ENCODE measurements at regions not wholly inside any gene's neighbourhood (a gene's known extent, or its start where the extent isn't known, plus 50 kb on each side); places are given as distances from the start of the nearest gene placed in this dataset.

DNA sequence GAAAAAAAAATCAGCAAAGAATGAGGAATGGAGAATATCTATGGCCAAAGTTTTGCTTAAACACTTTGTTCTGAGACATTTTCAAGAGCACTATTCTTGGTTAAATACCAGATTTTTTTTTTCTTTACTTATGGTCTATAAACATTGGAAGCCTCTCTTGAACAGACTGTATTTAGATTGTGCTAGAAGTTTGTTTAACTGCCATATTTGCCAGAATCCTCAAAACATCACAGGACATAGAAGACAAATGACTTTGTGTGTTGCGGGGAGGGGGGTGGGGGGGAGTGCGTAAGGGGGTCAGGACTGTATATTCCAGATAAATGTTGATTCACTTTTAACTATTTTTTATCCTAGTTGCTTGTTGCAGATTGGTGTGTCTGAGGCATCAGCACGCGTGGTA, 262.0 kb downstream of the MEIS1 start:
- no peak overlapping the region for H3K9ac ChIP-seq
- TF ChIP-seq, protein P1, sequence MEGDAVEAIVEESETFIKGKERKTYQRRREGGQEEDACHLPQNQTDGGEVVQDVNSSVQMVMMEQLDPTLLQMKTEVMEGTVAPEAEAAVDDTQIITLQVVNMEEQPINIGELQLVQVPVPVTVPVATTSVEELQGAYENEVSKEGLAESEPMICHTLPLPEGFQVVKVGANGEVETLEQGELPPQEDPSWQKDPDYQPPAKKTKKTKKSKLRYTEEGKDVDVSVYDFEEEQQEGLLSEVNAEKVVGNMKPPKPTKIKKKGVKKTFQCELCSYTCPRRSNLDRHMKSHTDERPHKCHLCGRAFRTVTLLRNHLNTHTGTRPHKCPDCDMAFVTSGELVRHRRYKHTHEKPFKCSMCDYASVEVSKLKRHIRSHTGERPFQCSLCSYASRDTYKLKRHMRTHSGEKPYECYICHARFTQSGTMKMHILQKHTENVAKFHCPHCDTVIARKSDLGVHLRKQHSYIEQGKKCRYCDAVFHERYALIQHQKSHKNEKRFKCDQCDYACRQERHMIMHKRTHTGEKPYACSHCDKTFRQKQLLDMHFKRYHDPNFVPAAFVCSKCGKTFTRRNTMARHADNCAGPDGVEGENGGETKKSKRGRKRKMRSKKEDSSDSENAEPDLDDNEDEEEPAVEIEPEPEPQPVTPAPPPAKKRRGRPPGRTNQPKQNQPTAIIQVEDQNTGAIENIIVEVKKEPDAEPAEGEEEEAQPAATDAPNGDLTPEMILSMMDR (IDR thresholded peaks at IDR 0.05) = no peak
- no peaks in the 10 kb centered on the region for H3K27me3 ChIP-seq (ENCODE audit: control insufficient read depth, insufficient read depth, low read length)
- no peaks in the 10 kb centered on the region for H3K9me3 ChIP-seq (ENCODE audit: control insufficient read depth, low read length)
- H3K79me2 ChIP-seq = no peaks in the 10 kb centered on the region
- no peak overlapping the region for H3K4me3 ChIP-seq (ENCODE audit: low read depth, low read length)
- H3K36me3 ChIP-seq (ENCODE audit: control insufficient read depth, insufficient read depth, low read length) = no peaks in the 10 kb centered on the region
- no peak overlapping the region for H3K4me2 ChIP-seq (ENCODE audit: low read length)
- no peak overlapping the region for H2AFZ ChIP-seq
- H3K27ac ChIP-seq = no peak overlapping the region
- H3K4me1 ChIP-seq = no peaks in the 10 kb centered on the region

DNA sequence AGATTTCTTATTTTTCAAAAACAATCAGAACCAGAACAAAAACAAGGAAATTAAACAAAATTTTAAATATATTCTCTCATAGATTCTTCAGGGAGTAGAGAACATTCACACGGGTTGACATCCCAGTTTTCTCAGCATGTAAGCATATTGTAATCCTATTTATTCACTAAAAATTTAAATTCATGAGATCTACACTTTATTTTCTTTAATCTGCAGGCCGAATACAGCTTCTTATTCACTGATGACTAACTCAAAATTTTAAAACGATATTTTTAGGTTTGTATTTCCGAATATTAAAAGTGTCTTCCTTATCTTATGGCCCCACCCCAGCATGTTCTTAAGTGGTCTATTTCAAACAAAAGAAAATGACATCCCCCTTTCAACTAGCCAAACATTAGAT, 262.4 kb downstream of the MEIS1 start:
- TF ChIP-seq, protein P1 (IDR thresholded peaks at IDR 0.05) = no peak
- Histone ChIP-seq H3K9me3 (ENCODE audit: control insufficient read depth, low read length) (no peaks in the 10 kb centered on the region), H3K27ac (no peak overlapping the region), H3K9ac (no peak overlapping the region), H3K4me3 (ENCODE audit: low read depth, low read length) (no peak overlapping the region), H2AFZ (no peak overlapping the region), H3K4me2 (ENCODE audit: low read length) (no peak overlapping the region), H3K79me2 (no peaks in the 10 kb centered on the region), H3K4me1 (no peaks in the 10 kb centered on the region), H3K27me3 (ENCODE audit: control insufficient read depth, insufficient read depth, low read length) (no peaks in the 10 kb centered on the region), H3K36me3 (ENCODE audit: control insufficient read depth, insufficient read depth, low read length) (no peaks in the 10 kb centered on the region)

DNA sequence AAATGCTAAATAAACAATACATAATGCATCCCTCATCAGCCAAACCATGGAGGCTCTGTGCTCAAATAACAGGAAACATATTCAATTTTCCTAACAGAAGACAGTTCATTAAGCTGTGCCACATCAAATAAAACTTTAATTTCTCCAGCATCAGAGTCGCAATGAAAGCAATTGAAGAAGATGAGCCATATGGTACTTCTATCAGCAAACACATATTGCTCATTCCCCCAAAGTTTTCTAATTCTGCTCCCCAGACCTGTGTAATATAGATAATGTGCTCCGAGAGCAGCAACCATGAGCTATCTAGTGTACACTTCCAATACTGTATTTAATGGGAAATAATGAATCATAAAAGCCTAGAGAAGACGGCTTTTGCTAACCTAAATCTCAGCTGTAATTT, 263.2 kb downstream of the MEIS1 start:
- no peaks in the 10 kb centered on the region for H3K4me1 ChIP-seq
- no peak overlapping the region for H3K4me2 ChIP-seq (ENCODE audit: low read length)
- no peak overlapping the region for H3K9ac ChIP-seq
- H3K9me3 ChIP-seq (ENCODE audit: control insufficient read depth, low read length) = no peaks in the 10 kb centered on the region
- H3K79me2 ChIP-seq = no peaks in the 10 kb centered on the region
- H2AFZ ChIP-seq = no peak overlapping the region
- no peaks in the 10 kb centered on the region for H3K36me3 ChIP-seq (ENCODE audit: control insufficient read depth, insufficient read depth, low read length)
- no peak overlapping the region for H3K27ac ChIP-seq
- TF ChIP-seq, protein P1 (IDR thresholded peaks at IDR 0.05) = no peak
- H3K27me3 ChIP-seq (ENCODE audit: control insufficient read depth, insufficient read depth, low read length) = no peaks in the 10 kb centered on the region
- no peak overlapping the region for H3K4me3 ChIP-seq (ENCODE audit: low read depth, low read length)

DNA sequence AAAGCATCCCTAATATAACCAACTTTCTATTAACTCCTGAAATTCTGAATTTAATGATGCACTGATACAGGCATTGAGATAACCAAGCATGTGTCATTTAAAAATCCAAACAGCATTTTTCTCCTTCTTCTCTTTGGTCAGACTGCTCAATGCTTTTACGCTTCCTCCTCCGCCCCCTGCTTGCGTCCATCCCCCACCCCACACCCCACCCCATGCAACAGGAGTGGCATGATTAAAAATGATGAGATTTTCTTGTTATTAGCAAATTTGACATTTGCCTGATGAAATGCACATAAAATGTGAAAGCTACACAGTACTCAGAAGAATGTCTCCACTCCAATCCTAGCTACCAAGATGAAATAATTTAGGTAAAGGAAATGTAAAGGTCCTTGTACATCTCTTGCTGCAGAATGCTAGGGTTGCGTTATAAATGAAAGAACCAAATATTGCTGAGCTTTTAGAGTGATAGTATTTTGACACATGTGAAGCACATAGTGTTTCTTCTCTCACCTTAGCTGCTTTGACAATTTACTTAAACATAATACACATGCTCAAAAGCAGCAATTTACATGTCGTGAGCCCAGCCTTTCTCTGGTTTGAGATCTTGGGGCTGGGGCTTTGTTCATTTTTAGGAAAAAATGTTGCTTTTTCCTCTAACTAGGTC, 263.8 kb downstream of the MEIS1 start:
- no peaks in the 10 kb centered on the region for H3K9me3 ChIP-seq (ENCODE audit: control insufficient read depth, low read length)
- TF ChIP-seq, protein P1 (IDR thresholded peaks at IDR 0.05) = no peak
- H2AFZ ChIP-seq = no peak overlapping the region
- no peaks in the 10 kb centered on the region for H3K36me3 ChIP-seq (ENCODE audit: control insufficient read depth, insufficient read depth, low read length)
- H3K79me2 ChIP-seq = no peaks in the 10 kb centered on the region
- no peak overlapping the region for H3K9ac ChIP-seq
- H3K27me3 ChIP-seq (ENCODE audit: control insufficient read depth, insufficient read depth, low read length) = no peaks in the 10 kb centered on the region
- H3K4me1 ChIP-seq = no peaks in the 10 kb centered on the region
- no peak overlapping the region for H3K4me2 ChIP-seq (ENCODE audit: low read length)
- H3K27ac ChIP-seq = no peak overlapping the region
- no peak overlapping the region for H3K4me3 ChIP-seq (ENCODE audit: low read depth, low read length)

DNA sequence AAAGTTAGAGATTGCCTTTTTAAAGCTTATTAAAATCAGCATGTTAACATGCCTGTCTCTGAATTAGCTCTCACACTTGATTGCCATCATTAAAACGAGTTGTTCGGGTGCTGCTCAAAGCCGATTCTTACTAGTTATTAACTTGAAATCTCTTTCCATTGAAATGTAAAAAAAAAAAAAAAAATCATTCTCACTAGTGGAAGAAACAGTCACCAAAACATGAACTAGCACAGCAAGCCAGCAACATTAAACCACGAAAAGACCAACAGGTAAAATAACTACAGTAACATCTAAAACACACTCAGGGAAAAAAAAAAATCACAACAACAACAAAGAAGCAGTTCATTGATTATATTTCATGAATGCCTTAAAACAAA, 264.5 kb downstream of the MEIS1 start:
- no peaks in the 10 kb centered on the region for H3K4me1 ChIP-seq
- H2AFZ ChIP-seq = no peak overlapping the region
- no peaks in the 10 kb centered on the region for H3K9me3 ChIP-seq (ENCODE audit: control insufficient read depth, low read length)
- no peak overlapping the region for H3K4me3 ChIP-seq (ENCODE audit: low read depth, low read length)
- H3K4me2 ChIP-seq (ENCODE audit: low read length) = no peak overlapping the region
- no peak overlapping the region for H3K9ac ChIP-seq
- no peaks in the 10 kb centered on the region for H3K79me2 ChIP-seq
- H3K36me3 ChIP-seq (ENCODE audit: control insufficient read depth, insufficient read depth, low read length) = no peaks in the 10 kb centered on the region
- no peaks in the 10 kb centered on the region for H3K27me3 ChIP-seq (ENCODE audit: control insufficient read depth, insufficient read depth, low read length)
- no peak overlapping the region for H3K27ac ChIP-seq
- TF ChIP-seq, protein P1 (IDR thresholded peaks at IDR 0.05) = no peak
